ENCODE measurements at regions not wholly inside any gene's neighbourhood (a gene's known extent, or its start where the extent isn't known, plus 50 kb on each side); places are given as distances from the start of the nearest gene placed in this dataset.

- in situ Hi-C loops (cut with HindIII; ENCODE audit: low sequenced_read_pairs): no loop called here
Measured at GRCh38 chr7:46900312-46901263, 681.3 kb downstream of the TNS3 start.

GRCh38 chr7:46897381-46897780, 684.5 kb downstream of the TNS3 start:
- in situ Hi-C loops (cut with HindIII; ENCODE audit: low sequenced_read_pairs): no loop called here

- in situ Hi-C loops (cut with HindIII; ENCODE audit: low sequenced_read_pairs): no loop called here
Measured at GRCh38 chr7:46886669-46887374, 695.1 kb downstream of the TNS3 start.

GRCh38 chr7:46885167-46885566, 696.7 kb downstream of the TNS3 start:
- in situ Hi-C loops (cut with HindIII; ENCODE audit: low sequenced_read_pairs): no loop called here

GRCh38 chr7:46881507-46882127, 700.3 kb downstream of the TNS3 start:
- in situ Hi-C loops (cut with HindIII; ENCODE audit: low sequenced_read_pairs): no loop called here

GRCh38 chr7:46880508-46881196, 701.3 kb downstream of the TNS3 start:
- in situ Hi-C loops (cut with HindIII; ENCODE audit: low sequenced_read_pairs): no loop called here

- in situ Hi-C loops (cut with HindIII; ENCODE audit: low sequenced_read_pairs): no loop called here
Measured at GRCh38 chr7:46879783-46880182, 702.1 kb downstream of the TNS3 start.

GRCh38 chr7:46871516-46871915, 710.4 kb downstream of the TNS3 start:
- in situ Hi-C loops (cut with HindIII; ENCODE audit: low sequenced_read_pairs): no loop called here

GRCh38 chr7:46864716-46865115, 717.2 kb downstream of the TNS3 start:
- in situ Hi-C loops (cut with HindIII; ENCODE audit: low sequenced_read_pairs): no loop called here

GRCh38 chr7:46859963-46860475, 721.9 kb downstream of the TNS3 start:
- in situ Hi-C loops (cut with HindIII; ENCODE audit: low sequenced_read_pairs): loop anchor here (10.0 kb wide), 1 partner anchor 325 kb away; no protein-coding TSS in a partner anchor

GRCh38 chr7:46855851-46856250, 726.1 kb downstream of the TNS3 start:
- in situ Hi-C loops (cut with HindIII; ENCODE audit: low sequenced_read_pairs): loop anchor here (10.0 kb wide), 1 partner anchor 321 kb away; no protein-coding TSS in a partner anchor

GRCh38 chr7:46854958-46855473, 726.9 kb downstream of the TNS3 start:
- in situ Hi-C loops (cut with HindIII; ENCODE audit: low sequenced_read_pairs): loop anchor here (10.0 kb wide), 1 partner anchor 320 kb away; no protein-coding TSS in a partner anchor

GRCh38 chr7:46853451-46853850, 728.5 kb downstream of the TNS3 start:
- in situ Hi-C loops (cut with HindIII; ENCODE audit: low sequenced_read_pairs): loop anchor here (10.0 kb wide), 1 partner anchor 319 kb away; no protein-coding TSS in a partner anchor

- in situ Hi-C loops (cut with HindIII; ENCODE audit: low sequenced_read_pairs): loop anchor here (10.0 kb wide), 1 partner anchor 318 kb away; no protein-coding TSS in a partner anchor
Measured at GRCh38 chr7:46852795-46853194, 729.1 kb downstream of the TNS3 start.

- in situ Hi-C loops (cut with HindIII; ENCODE audit: low sequenced_read_pairs): loop anchor here (10.0 kb wide), 1 partner anchor 316 kb away; no protein-coding TSS in a partner anchor
Measured at GRCh38 chr7:46850563-46851330, 731.2 kb downstream of the TNS3 start.

- in situ Hi-C loops (cut with HindIII; ENCODE audit: low sequenced_read_pairs): no loop called here
Measured at GRCh38 chr7:46848944-46849343, 733.0 kb downstream of the TNS3 start.

- in situ Hi-C loops (cut with HindIII; ENCODE audit: low sequenced_read_pairs): no loop called here
Measured at GRCh38 chr7:46848311-46848710, 733.6 kb downstream of the TNS3 start.

- in situ Hi-C loops (cut with HindIII; ENCODE audit: low sequenced_read_pairs): no loop called here
Measured at GRCh38 chr7:46847126-46847525, 734.8 kb downstream of the TNS3 start.

- in situ Hi-C loops (cut with HindIII; ENCODE audit: low sequenced_read_pairs): no loop called here
Measured at GRCh38 chr7:46844486-46844885, 737.4 kb downstream of the TNS3 start.
